Vagina (tissue), 2 donors: ENCODE measurements at regions not wholly inside any gene's neighbourhood (a gene's known extent, or its start where the extent isn't known, plus 50 kb on each side); places are given as distances from the start of the nearest gene placed in this dataset.
"Not testable (repeated sequence)": the region's sequence is repeated elsewhere in the genome, so short reads cannot be mapped to it uniquely, and the experiment has no call there.

Experiments used
- DNase-seq, 2 donors: peaks; one replicate each; pipeline ENCODE4 v3.0.0-alpha.2; 2017; ENCODE audit errors: extremely low spot score in 2 of 2
- H3K27ac ChIP-seq: fragments of 200-600 bp; sonication (generic); one replicate; pipeline ENCODE4 v1.5.1; 2019
- H3K27me3 ChIP-seq: fragments of 200-600 bp; sonication (generic); one replicate; pipeline ENCODE4 v1.5.1; 2019
- H3K36me3 ChIP-seq, 2 donors: fragments of 200-600 bp; sonication (generic); one replicate each; pipeline ENCODE4 v1.5.1; 2017 to 2019
- H3K4me1 ChIP-seq: fragments of 200-600 bp; sonication (generic); one replicate; pipeline ENCODE4 v1.5.1; 2019
- H3K4me3 ChIP-seq, 2 donors: fragments of 200-600 bp; sonication (generic); 1 replicate in 1 of 2; 2 replicates in 1 of 2; pipeline ENCODE4 v1.5.1; 2016 to 2019
- H3K9me3 ChIP-seq: fragments of 200-600 bp; sonication (generic); one replicate; pipeline ENCODE4 v1.5.1; 2019
- CTCF ChIP-seq, 3 experiments: fragments of 450-650 bp in 2 of 3; fragments of 200-600 bp in 1 of 3; sonication (generic) in 1 of 3; IDR thresholded peaks; one replicate each; pipeline ENCODE4 v1.5.1; 2017 to 2019; ENCODE audit warnings: antibody characterized with exemption in 3 of 3, mild to moderate bottlenecking in 2 of 3, moderate library complexity in 2 of 3
- POLR2A ChIP-seq, 2 donors: fragments of 450-650 bp; IDR thresholded peaks; one replicate each; pipeline ENCODE4 v1.6.1; 2017; ENCODE audit warnings: antibody characterized with exemption in 2 of 2, mild to moderate bottlenecking in 2 of 2, moderate library complexity in 2 of 2
- POLR2AphosphoS5 ChIP-seq, 2 donors: sonication (generic); formaldehyde crosslinking; IDR thresholded peaks; one replicate each; pipeline ENCODE4 v1.9.0; 2017; ENCODE audit warnings: antibody characterized with exemption in 2 of 2, mild to moderate bottlenecking in 2 of 2, low read depth in 1 of 2; ENCODE audit not compliant: insufficient read depth in 1 of 2
- intact Hi-C: fragments of 100-400 bp; cut with DNase I; formaldehyde crosslinking; loops from one replicate; pipeline ENCODE4 v1.15.1; 2023

- Histone ChIP-seq H3K27ac (no peak overlapping the region), H3K36me3 (no peaks in the 10 kb centered on the region), H3K27me3 (no peaks in the 10 kb centered on the region), H3K9me3 (no peaks in the 10 kb centered on the region), H3K4me3 (no peak overlapping the region), H3K4me1 (no peaks in the 10 kb centered on the region)
- TF ChIP-seq POLR2A (IDR thresholded peaks at IDR 0.05) = no peak
- TF ChIP-seq CTCF (IDR thresholded peaks at IDR 0.05) = no peak
- TF ChIP-seq POLR2AphosphoS5 (IDR thresholded peaks at IDR 0.05; ENCODE audit: insufficient read depth in 1 of 2, low read depth in 1 of 2) = no peak
- intact Hi-C loops = no loop called here
- no peak for DNase-seq
Observed at GRCh38 chr14:104305511-104306449, 167.4 kb downstream of the KIF26A start.

- Histone ChIP-seq H3K4me1 (no peaks in the 10 kb centered on the region), H3K9me3 (no peaks in the 10 kb centered on the region), H3K4me3 (no peak overlapping the region), H3K27me3 (no peaks in the 10 kb centered on the region), H3K36me3 (no peaks in the 10 kb centered on the region), H3K27ac (no peak overlapping the region)
- no peak for DNase-seq
- intact Hi-C loops = no loop called here
- TF ChIP-seq CTCF (IDR thresholded peaks at IDR 0.05) (no peak), POLR2AphosphoS5 (IDR thresholded peaks at IDR 0.05; ENCODE audit: insufficient read depth in 1 of 2, low read depth in 1 of 2) (no peak)
Observed at GRCh38 chr14:104306450-104307040, 168.2 kb downstream of the KIF26A start.

- Histone ChIP-seq H3K27me3 (no peaks in the 10 kb centered on the region), H3K4me3 (no peak overlapping the region), H3K36me3 (no peaks in the 10 kb centered on the region), H3K4me1 (no peaks in the 10 kb centered on the region), H3K9me3 (no peaks in the 10 kb centered on the region), H3K27ac (no peak overlapping the region)
- DNase-seq = no peak
- TF ChIP-seq POLR2AphosphoS5 (IDR thresholded peaks at IDR 0.05; ENCODE audit: insufficient read depth in 1 of 2, low read depth in 1 of 2) (no peak), POLR2A (IDR thresholded peaks at IDR 0.05) (no peak), CTCF (IDR thresholded peaks at IDR 0.05) (no peak)
- intact Hi-C loops = no loop called here
Observed at GRCh38 chr14:104307246-104307626, 168.8 kb downstream of the KIF26A start.

GRCh38 chr14:104307627-104308401 lies 169.4 kb downstream of the KIF26A start:
- no peak overlapping the region for H3K4me3 ChIP-seq
- no peaks in the 10 kb centered on the region for H3K9me3 ChIP-seq
- TF ChIP-seq CTCF (IDR thresholded peaks at IDR 0.05) (no peak), POLR2A (IDR thresholded peaks at IDR 0.05) (no peak), POLR2AphosphoS5 (IDR thresholded peaks at IDR 0.05; ENCODE audit: insufficient read depth in 1 of 2, low read depth in 1 of 2) (no peak)
- no peak overlapping the region for H3K27ac ChIP-seq
- H3K4me1 ChIP-seq = no peaks in the 10 kb centered on the region
- intact Hi-C loops = no loop called here
- no peaks in the 10 kb centered on the region for H3K27me3 ChIP-seq
- DNase-seq = no peak
- no peaks in the 10 kb centered on the region for H3K36me3 ChIP-seq

DNA sequence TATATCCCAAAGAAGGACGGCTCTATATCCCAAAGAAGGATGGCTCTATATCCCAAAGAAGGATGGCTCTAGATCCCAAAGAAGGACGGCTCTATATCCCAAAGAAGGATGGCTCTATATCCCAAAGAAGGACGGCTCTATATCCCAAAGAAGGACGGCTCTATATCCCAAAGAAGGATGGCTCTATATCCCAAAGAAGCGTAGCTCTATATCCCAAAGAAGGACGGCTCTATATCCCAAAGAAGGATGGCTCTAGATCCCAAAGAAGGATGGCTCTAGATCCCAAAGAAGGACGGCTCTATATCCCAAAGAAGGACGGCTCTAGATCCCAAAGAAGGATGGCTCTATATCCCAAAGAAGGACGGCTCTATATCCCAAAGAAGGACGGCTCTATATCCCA lies 170.1 kb downstream of the KIF26A start:
- intact Hi-C loops, H3K27ac ChIP-seq, DNase-seq, H3K4me1 ChIP-seq, H3K27me3 ChIP-seq, H3K36me3 ChIP-seq, H3K4me3 ChIP-seq, H3K9me3 ChIP-seq: not testable (repeated sequence)
